Suprapubic skin (tissue), 4 donors: ENCODE measurements at regions not wholly inside any gene's neighbourhood (a gene's known extent, or its start where the extent isn't known, plus 50 kb on each side); places are given as distances from the start of the nearest gene placed in this dataset.

Experiments
- EP300 ChIP-seq: sonication (generic); formaldehyde crosslinking; IDR thresholded peaks from one replicate; pipeline ENCODE4 v1.6.1; 2017; ENCODE audit warnings: antibody characterized with exemption
- POLR2A ChIP-seq, 2 donors: fragments of 450-650 bp; IDR thresholded peaks; one replicate each; pipeline ENCODE4 v1.6.1; 2017; ENCODE audit warnings: antibody characterized with exemption in 2 of 2, mild to moderate bottlenecking in 2 of 2, moderate library complexity in 2 of 2
- POLR2AphosphoS5 ChIP-seq, 3 donors: sonication (generic); formaldehyde crosslinking; IDR thresholded peaks; one replicate each; pipeline ENCODE4 v1.6.1; 2017; ENCODE audit warnings: antibody characterized with exemption in 3 of 3
- TF ChIP-seq, protein P1 (sequence below), 2 donors: fragments of 200-600 bp in 1 of 2; fragments of 450-650 bp in 1 of 2; sonication (generic) in 1 of 2; IDR thresholded peaks; one replicate each; pipeline ENCODE4 v1.5.1; 2016 to 2019; ENCODE audit warnings: antibody characterized with exemption in 2 of 2, mild to moderate bottlenecking in 1 of 2, moderate library complexity in 1 of 2

GRCh38 chr2:236818281-236819045 is 248.8 kb downstream of the ACKR3 start:
- TF ChIP-seq, protein P1, sequence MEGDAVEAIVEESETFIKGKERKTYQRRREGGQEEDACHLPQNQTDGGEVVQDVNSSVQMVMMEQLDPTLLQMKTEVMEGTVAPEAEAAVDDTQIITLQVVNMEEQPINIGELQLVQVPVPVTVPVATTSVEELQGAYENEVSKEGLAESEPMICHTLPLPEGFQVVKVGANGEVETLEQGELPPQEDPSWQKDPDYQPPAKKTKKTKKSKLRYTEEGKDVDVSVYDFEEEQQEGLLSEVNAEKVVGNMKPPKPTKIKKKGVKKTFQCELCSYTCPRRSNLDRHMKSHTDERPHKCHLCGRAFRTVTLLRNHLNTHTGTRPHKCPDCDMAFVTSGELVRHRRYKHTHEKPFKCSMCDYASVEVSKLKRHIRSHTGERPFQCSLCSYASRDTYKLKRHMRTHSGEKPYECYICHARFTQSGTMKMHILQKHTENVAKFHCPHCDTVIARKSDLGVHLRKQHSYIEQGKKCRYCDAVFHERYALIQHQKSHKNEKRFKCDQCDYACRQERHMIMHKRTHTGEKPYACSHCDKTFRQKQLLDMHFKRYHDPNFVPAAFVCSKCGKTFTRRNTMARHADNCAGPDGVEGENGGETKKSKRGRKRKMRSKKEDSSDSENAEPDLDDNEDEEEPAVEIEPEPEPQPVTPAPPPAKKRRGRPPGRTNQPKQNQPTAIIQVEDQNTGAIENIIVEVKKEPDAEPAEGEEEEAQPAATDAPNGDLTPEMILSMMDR (IDR thresholded peaks at IDR 0.05): no peak
- no peak for TF ChIP-seq EP300
- TF ChIP-seq POLR2A (IDR thresholded peaks at IDR 0.05): no peak
- TF ChIP-seq POLR2AphosphoS5 (IDR thresholded peaks at IDR 0.05): no peak
